ENCODE measurements at regions not wholly inside any gene's neighbourhood (a gene's known extent, or its start where the extent isn't known, plus 50 kb on each side); places are given as distances from the start of the nearest gene placed in this dataset.
"Not testable (repeated sequence)": the region's sequence is repeated elsewhere in the genome, so short reads cannot be mapped to it uniquely, and the experiment has no call there.

GRCh38 chr9:135358552-135358940 lies 121.0 kb upstream of the PPP1R26 start:
- DNase-seq (ENCODE audit: low spot score): no peak

- DNase-seq (ENCODE audit: low spot score): no peak
Observed at GRCh38 chr9:135359764-135360163, 119.8 kb upstream of the PPP1R26 start.

GRCh38 chr9:135360617-135361016 lies 119.0 kb upstream of the PPP1R26 start:
- DNase-seq (ENCODE audit: low spot score): no peak

DNA sequence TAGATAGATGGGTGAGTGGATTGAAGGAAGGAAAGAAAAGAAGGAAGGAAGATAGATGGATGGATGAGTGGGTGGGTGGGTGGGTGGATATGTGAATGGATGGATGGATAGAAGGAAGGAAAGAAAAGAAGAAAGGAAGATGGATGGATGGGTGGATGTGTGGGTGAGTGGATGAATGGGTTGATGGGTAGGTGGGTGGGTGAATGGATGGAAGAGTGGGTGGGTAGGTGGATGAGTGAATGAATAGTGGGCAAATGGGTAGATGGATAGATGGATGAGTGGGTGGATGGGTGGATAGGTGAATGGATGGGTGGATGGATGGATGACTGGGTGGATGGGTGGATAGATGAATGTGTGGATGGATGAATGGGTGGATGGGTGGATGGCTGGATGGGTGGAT lies 117.9 kb upstream of the PPP1R26 start:
- DNase-seq (ENCODE audit: low spot score): not testable (repeated sequence)

DNA sequence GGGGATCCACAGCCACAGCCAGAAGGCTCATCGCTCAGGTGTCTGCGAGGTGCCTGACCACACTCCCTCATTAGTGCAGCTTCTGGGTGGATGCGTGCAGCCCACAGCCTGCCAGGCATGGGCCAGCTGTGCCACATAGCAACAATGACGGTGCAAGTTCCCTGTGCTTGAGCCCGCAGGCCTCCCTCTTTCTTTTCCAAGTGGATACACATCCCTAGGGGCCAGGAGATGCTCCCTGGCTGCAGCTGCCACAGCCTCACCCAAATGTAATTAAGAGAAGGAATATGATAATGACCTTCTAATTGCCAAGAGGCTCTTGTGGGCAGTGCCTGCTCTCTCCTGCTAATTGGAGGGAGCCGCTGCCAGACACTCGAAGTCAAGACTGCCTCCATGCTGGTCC lies 116.0 kb upstream of the PPP1R26 start:
- DNase-seq (ENCODE audit: low spot score): no peak

- DNase-seq (ENCODE audit: low spot score): no peak
Observed at GRCh38 chr9:135365013-135365768, 114.4 kb upstream of the PPP1R26 start.

GRCh38 chr9:135366104-135366503 lies 113.5 kb upstream of the PPP1R26 start:
- no peak for DNase-seq (ENCODE audit: low spot score)

GRCh38 chr9:135369412-135369990 lies 110.1 kb upstream of the PPP1R26 start:
- DNase-seq (ENCODE audit: low spot score): no peak

- DNase-seq (ENCODE audit: low spot score): no peak
Observed at GRCh38 chr9:135370411-135371375, 108.9 kb upstream of the PPP1R26 start.

GRCh38 chr9:135371535-135371934 lies 108.0 kb upstream of the PPP1R26 start:
- DNase-seq (ENCODE audit: low spot score): no peak

GRCh38 chr9:135372036-135372435 lies 107.5 kb upstream of the PPP1R26 start:
- DNase-seq (ENCODE audit: low spot score): no peak

GRCh38 chr9:135372501-135373008 lies 107.0 kb upstream of the PPP1R26 start:
- no peak for DNase-seq (ENCODE audit: low spot score)

DNA sequence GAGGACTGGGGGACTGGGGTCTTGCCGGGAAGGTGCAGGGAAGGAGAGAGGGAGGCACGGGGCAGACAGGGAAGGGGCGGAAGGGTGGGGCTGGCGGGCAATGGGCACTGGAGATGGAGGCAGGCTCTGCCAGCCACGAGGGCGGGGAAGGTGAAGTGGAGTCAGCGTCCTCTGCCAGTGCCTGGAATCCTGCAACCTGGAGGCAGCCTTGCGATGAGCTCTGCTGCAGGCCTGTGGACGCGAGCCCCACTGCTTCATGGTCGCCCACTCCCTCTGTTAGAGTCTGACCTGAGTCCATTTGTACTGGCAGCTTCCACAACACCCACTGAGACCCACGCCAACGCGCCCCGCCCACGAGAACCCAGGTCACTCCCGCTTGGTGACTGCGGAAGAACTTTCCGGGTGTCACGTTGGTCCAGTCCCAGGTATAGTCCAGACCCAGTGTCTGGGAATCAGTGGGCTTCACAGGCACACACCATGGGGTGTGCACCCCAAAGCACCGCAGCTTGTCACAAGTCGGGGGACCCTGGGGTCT lies 106.4 kb upstream of the PPP1R26 start:
- no peak for DNase-seq (ENCODE audit: low spot score)

DNA sequence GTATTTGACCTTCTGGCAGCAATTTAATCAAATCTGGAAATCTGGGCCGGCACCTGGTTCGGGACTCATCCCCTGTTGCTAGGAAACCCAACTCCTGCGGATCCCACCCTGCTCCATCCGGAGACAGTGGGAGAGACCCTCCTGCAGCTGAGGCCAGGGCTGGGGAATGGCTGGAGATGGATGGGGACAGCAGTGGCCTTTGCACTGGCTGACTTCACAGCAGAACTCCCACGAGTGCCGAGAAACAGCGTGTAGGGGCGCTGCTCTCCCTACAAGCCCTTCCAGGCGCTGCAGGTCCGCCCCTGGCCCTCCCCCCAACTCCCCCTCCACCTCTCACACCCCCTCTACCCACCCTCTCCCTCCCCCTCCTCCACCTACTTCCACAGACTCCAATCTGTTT lies 105.8 kb upstream of the PPP1R26 start:
- DNase-seq (ENCODE audit: low spot score): no peak

DNA sequence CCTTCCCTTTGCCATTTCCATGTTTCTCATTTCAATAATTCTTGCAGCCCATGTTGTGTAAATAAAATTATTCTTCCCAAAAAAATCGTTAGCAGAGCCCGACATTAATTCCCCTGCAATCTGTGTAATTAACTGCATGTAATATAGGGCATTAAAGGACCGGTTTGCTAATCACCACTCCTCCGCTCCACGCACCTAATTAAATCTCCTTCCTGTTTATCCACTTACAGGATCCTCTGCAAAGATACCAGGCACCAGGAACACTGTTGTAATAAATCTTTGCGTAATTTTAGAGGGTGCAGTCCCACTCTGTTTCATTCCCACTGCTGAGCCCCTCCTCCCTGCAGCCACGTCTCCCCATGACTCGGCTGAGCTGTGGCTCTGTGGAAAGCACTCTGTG lies 105.0 kb upstream of the PPP1R26 start:
- DNase-seq (ENCODE audit: low spot score): no peak

GRCh38 chr9:135375001-135375400 lies 104.6 kb upstream of the PPP1R26 start:
- no peak for DNase-seq (ENCODE audit: low spot score)

DNA sequence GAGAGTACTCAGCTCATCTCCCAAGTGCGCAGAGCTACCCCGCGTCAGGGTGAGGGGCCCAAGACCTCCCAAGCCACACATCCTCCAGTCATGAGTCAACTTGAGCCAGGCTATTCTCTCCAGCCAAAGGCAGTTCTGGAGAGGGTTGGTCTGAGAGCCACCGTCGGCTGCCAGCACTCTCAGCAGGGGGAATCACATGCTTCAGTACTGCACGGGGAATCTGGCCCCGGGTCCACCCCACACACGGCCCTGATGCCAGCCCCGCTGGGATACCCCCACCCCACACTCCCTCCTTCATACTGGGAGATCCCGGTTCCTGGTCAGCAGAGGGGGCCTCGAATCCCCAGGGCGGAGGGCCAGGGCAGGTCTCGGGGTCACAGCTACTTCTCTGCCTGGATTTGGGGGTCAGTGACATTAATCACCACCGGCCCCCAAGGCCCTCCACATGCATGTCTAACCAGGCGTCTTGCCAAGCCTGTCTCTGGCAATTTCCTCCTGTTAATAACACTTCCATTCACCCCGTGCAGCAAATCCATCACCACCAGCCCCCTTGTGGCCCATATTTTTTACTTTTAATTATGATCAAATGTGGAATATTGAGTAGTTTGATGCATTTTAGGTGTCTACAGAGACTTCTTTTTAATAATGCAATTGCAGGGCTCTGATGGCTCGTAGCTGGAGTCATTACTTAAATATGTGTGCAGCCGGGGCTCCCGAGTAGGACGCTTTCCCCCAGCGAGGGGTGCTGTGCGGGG lies 102.9 kb upstream of the PPP1R26 start:
- DNase-seq (ENCODE audit: low spot score): no peak

- DNase-seq (ENCODE audit: low spot score): no peak
Observed at GRCh38 chr9:135377431-135377830, 102.2 kb upstream of the PPP1R26 start.

- no peak for DNase-seq (ENCODE audit: low spot score)
Observed at GRCh38 chr9:135378751-135379150, 100.8 kb upstream of the PPP1R26 start.

DNA sequence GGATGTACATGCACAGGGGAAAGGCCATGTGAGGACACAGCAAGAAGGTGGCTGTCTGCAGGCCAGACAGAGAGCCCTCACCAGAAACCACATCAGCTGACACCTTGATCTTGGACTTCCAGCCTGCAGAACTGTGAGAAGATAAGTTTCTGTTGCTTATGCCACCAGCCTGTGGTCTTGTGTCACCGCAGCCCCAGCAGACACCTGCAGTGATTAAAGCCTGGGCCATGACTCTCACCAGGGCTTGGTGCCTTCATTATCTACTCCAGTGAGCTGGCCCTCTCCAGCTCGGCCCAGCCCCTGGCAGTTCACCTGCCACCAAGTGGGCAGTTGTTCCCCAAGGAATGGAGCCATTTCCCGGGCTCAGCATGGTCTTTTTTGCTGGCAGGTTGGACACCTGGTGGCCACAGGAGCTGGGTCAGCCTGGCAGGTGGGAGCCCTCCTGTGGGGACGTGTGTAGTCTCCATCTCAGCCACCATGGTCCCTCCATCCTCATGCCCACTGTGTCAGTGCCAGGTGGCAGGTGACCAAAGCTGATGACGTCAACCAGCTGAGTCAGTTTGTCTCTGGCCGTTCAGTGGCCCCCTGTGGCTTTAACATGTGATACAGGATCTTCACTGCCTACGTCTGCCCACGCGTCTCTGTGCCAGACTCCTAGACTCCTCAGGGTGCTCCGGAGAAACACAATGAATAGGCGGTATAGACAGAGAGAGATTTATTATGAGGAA lies 99.9 kb upstream of the PPP1R26 start:
- DNase-seq (ENCODE audit: low spot score): no peak
